DOHH2 (cell line): ENCODE measurements at regions not wholly inside any gene's neighbourhood (a gene's known extent, or its start where the extent isn't known, plus 50 kb on each side); places are given as distances from the start of the nearest gene placed in this dataset.

Experiments
- H3F3A ChIP-seq: fragments of 200-600 bp; sonication (generic), shearing (Covaris generic); 2 replicates; pipeline ENCODE4 v1.6.0; 2016; ENCODE audit warnings: antibody characterized with exemption, mild to moderate bottlenecking; ENCODE audit not compliant: control insufficient read depth, insufficient read depth
- H3K27ac ChIP-seq: fragments of 200-600 bp; sonication (generic); 2 replicates; pipeline ENCODE4 v1.5.1; 2014; ENCODE audit warnings: low read depth, mild to moderate bottlenecking, low read length, moderate library complexity
- H3K27me3 ChIP-seq: fragments of 200-600 bp; sonication (generic); 2 replicates; pipeline ENCODE4 v1.6.1; 2014; ENCODE audit warnings: mild to moderate bottlenecking, low read length, mixed read lengths; ENCODE audit not compliant: control insufficient read depth
- H3K36me3 ChIP-seq: fragments of 200-600 bp; sonication (generic); 2 replicates; pipeline ENCODE4 v1.6.1; 2014; ENCODE audit warnings: mild to moderate bottlenecking, low read length, moderate library complexity, mixed read lengths; ENCODE audit not compliant: control insufficient read depth
- H3K4me1 ChIP-seq: fragments of 200-600 bp; sonication (generic); 2 replicates; pipeline ENCODE4 v1.6.1; 2014; ENCODE audit warnings: mild to moderate bottlenecking, low read length, mixed read lengths; ENCODE audit not compliant: control insufficient read depth
- H3K4me2 ChIP-seq: fragments of 200-600 bp; sonication (generic); 2 replicates; pipeline ENCODE4 v1.6.0; 2014; ENCODE audit warnings: mild to moderate bottlenecking, low read length, moderate library complexity
- H3K4me3 ChIP-seq: fragments of 200-600 bp; sonication (generic); 2 replicates; pipeline ENCODE4 v1.5.1; 2014; ENCODE audit warnings: mild to moderate bottlenecking, low read length, mixed read lengths
- H3K79me2 ChIP-seq: fragments of 200-600 bp; sonication (generic); 2 replicates; pipeline ENCODE4 v1.6.1; 2014; ENCODE audit warnings: mild to moderate bottlenecking, low read length, mixed read lengths; ENCODE audit not compliant: control insufficient read depth
- H3K9me2 ChIP-seq: fragments of 200-600 bp; sonication (generic); replicated peaks from 2 replicates; pipeline ENCODE4 v1.6.1; 2014; ENCODE audit warnings: mild to moderate bottlenecking, low read length, mixed read lengths; ENCODE audit not compliant: control insufficient read depth
- H3K9me3 ChIP-seq: fragments of 200-600 bp; sonication (generic); 2 replicates; pipeline ENCODE4 v1.6.1; 2014; ENCODE audit warnings: antibody characterized with exemption, low read length, mixed read lengths; ENCODE audit not compliant: control insufficient read depth, insufficient read depth
- H4K20me1 ChIP-seq: fragments of 200-600 bp; sonication (generic); 2 replicates; pipeline ENCODE4 v1.6.0; 2014; ENCODE audit warnings: low read depth, mild to moderate bottlenecking, antibody characterized with exemption, low read length, moderate library complexity; ENCODE audit not compliant: control insufficient read depth, insufficient read depth
- EZH2phosphoT487 ChIP-seq: fragments of 200-600 bp; sonication (generic); IDR thresholded peaks from 2 replicates; pipeline ENCODE4 v1.6.1; 2017; ENCODE audit warnings: borderline replicate concordance, mild to moderate bottlenecking, antibody characterized with exemption, low read length, moderate library complexity, mixed read lengths

GRCh38 chr11:100636536-100636935 is 50.6 kb upstream of the ARHGAP42 start:
- Histone ChIP-seq H3F3A (no peaks in the 10 kb centered on the region), H3K4me1 (no peaks in the 10 kb centered on the region), H3K9me3 (no peaks in the 10 kb centered on the region), H3K4me3 (no peak overlapping the region), H3K4me2 (no peak overlapping the region), H3K36me3 (no peaks in the 10 kb centered on the region), H3K27me3 (no peaks in the 10 kb centered on the region), H3K27ac (no peak overlapping the region), H3K9me2 (no peaks in the 10 kb centered on the region), H3K79me2 (no peaks in the 10 kb centered on the region), H4K20me1 (no peaks in the 10 kb centered on the region)
- TF ChIP-seq EZH2phosphoT487 = no peak
